Endothelial cell of umbilical vein (primary cell): ENCODE measurements at regions not wholly inside any gene's neighbourhood (a gene's known extent, or its start where the extent isn't known, plus 50 kb on each side); places are given as distances from the start of the nearest gene placed in this dataset.

ENCODE experiments used
- BruUV-seq: library from RNA; stranded (reverse); fragments of 400-500 nt; replicated peaks from 2 replicates; lab custom pipeline; 2021; lab: Mats Ljungman, UMichigan
- CTCF ChIA-PET: fragments of 300-600, 350-600 bp; sonication (Branson Sonifier 250); formaldehyde crosslinking; loops from one replicate; lab custom pipeline; 2021; ENCODE audit warnings: antibody characterized with exemption, inconsistent platforms; lab: Charles Lee
- POLR2A ChIA-PET: fragments of 300-600, 350-600 bp; sonication (Branson Sonifier 250); formaldehyde crosslinking; loops from one replicate; lab custom pipeline; 2021; ENCODE audit warnings: antibody characterized with exemption, inconsistent platforms; lab: Charles Lee
- DNase-seq: peaks from one replicate; pipeline ENCODE4 v3.0.0-alpha.2; 2011; ENCODE audit warnings: low read depth, low spot score
- FAIRE-seq: peaks from 2 replicates; lab custom pipeline; 2011; peaks lifted over from hg19 to GRCh38; lab: Jason Lieb, UNC
- H2AFZ ChIP-seq: 2 replicates; pipeline ENCODE4 v1.6.0; 2012; ENCODE audit warnings: low read depth, low read length, control low read depth, inconsistent platforms
- H3K27ac ChIP-seq: 2 replicates; pipeline ENCODE4 v1.5.1; 2011; ENCODE audit warnings: low read depth, mild to moderate bottlenecking, control low read depth, low read length, moderate library complexity; ENCODE audit not compliant: insufficient read depth
- H3K27me3 ChIP-seq, 2 experiments: 2 replicates each; pipeline versions ENCODE4 v1.6.0 to v1.6.1; 2011; ENCODE audit warnings: low read length in 2 of 2, mixed read lengths in 1 of 2; ENCODE audit not compliant: control insufficient read depth in 2 of 2, insufficient read depth in 2 of 2
- H3K36me3 ChIP-seq, 2 experiments: 2 replicates in 1 of 2; 3 replicates in 1 of 2; pipeline ENCODE4 v1.5.1; 2011; ENCODE audit warnings: low read length in 2 of 2, mild to moderate bottlenecking in 1 of 2, moderate library complexity in 1 of 2; ENCODE audit not compliant: control insufficient read depth in 2 of 2, insufficient read depth in 2 of 2; ENCODE audit errors: extremely low read depth in 1 of 2
- H3K4me1 ChIP-seq: 3 replicates; pipeline ENCODE4 v1.5.1; 2011; ENCODE audit warnings: mild to moderate bottlenecking, low read length; ENCODE audit not compliant: control insufficient read depth, insufficient read depth; ENCODE audit errors: extremely low read depth
- H3K4me2 ChIP-seq: 2 replicates; pipeline ENCODE4 v1.6.1; 2011; ENCODE audit warnings: low read length, control low read depth, mixed read lengths; ENCODE audit not compliant: insufficient read depth
- H3K4me3 ChIP-seq, 3 experiments: fragments of 200-600 bp in 1 of 3; sonication (generic), shearing (Covaris generic) in 1 of 3; replicated peaks in 1 of 3; 2 replicates each; pipeline ENCODE4 v1.5.1; 2011 to 2016; ENCODE audit warnings: control low read depth in 3 of 3, low read length in 3 of 3, mild to moderate bottlenecking in 2 of 3, inconsistent platforms in 1 of 3, low read depth in 1 of 3, moderate library complexity in 1 of 3; ENCODE audit not compliant: insufficient read depth in 1 of 3
- H3K79me2 ChIP-seq: 2 replicates; pipeline ENCODE4 v1.6.0; 2012; ENCODE audit warnings: low read length, inconsistent platforms; ENCODE audit not compliant: control insufficient read depth, insufficient read depth
- H3K9ac ChIP-seq: replicated peaks from 2 replicates; pipeline ENCODE3; 2011; ENCODE audit warnings: low read length, control low read depth; ENCODE audit not compliant: insufficient read depth; ENCODE audit errors: extremely low read depth
- H3K9me1 ChIP-seq: replicated peaks from 3 replicates; pipeline ENCODE4 v1.6.0; 2011; ENCODE audit warnings: mild to moderate bottlenecking, low read length; ENCODE audit not compliant: control insufficient read depth, insufficient read depth; ENCODE audit errors: extremely low read depth
- H3K9me3 ChIP-seq: replicated peaks from 2 replicates; pipeline ENCODE4 v1.5.1; 2012; ENCODE audit warnings: low read length, inconsistent platforms; ENCODE audit not compliant: control insufficient read depth, insufficient read depth
- H4K20me1 ChIP-seq: replicated peaks from 2 replicates; pipeline ENCODE3; 2011; ENCODE audit warnings: mild to moderate bottlenecking, low read length; ENCODE audit not compliant: control insufficient read depth, insufficient read depth; ENCODE audit errors: extremely low read depth
- CTCF ChIP-seq, 2 donors: IDR thresholded peaks; 1 replicate in 1 of 2; 2 replicates in 1 of 2; pipeline ENCODE4 v1.5.1; 2011; ENCODE audit warnings: low read length in 2 of 2, mild to moderate bottlenecking in 2 of 2, moderate library complexity in 2 of 2, control low read depth in 1 of 2, inconsistent platforms in 1 of 2, low read depth in 1 of 2; ENCODE audit not compliant: insufficient read depth in 1 of 2; ENCODE audit errors: extremely low read depth in 1 of 2
- EZH2 ChIP-seq: IDR thresholded peaks from 2 replicates; pipeline ENCODE4 v1.6.1; 2012; ENCODE audit warnings: borderline replicate concordance, low read depth, mild to moderate bottlenecking, moderate library complexity, low read length, inconsistent platforms; ENCODE audit not compliant: severe bottlenecking
- FOS ChIP-seq: IDR thresholded peaks from 2 replicates; pipeline ENCODE4 v1.6.1; 2011; ENCODE audit warnings: mild to moderate bottlenecking, low read length, moderate library complexity, borderline replicate concordance; ENCODE audit not compliant: insufficient read depth
- GATA2 ChIP-seq: IDR thresholded peaks from 2 replicates; pipeline ENCODE4 v1.7.0; 2011; ENCODE audit warnings: low read depth, mild to moderate bottlenecking, moderate library complexity, mixed read lengths, low read length; ENCODE audit not compliant: insufficient read length, insufficient read depth
- JUN ChIP-seq: IDR thresholded peaks from 2 replicates; pipeline ENCODE4 v1.6.1; 2011; ENCODE audit warnings: borderline replicate concordance, low read depth; ENCODE audit not compliant: insufficient read length, insufficient read depth
- MAX ChIP-seq: IDR thresholded peaks from 2 replicates; pipeline ENCODE4 v1.6.1; 2011; ENCODE audit not compliant: insufficient read depth, insufficient read length
- MYC ChIP-seq: IDR thresholded peaks from one replicate; pipeline ENCODE4 v1.6.1; 2011; ENCODE audit warnings: mild to moderate bottlenecking, low read depth, low read length
- POLR2A ChIP-seq: IDR thresholded peaks from 2 replicates; pipeline ENCODE4 v1.6.1; 2012; ENCODE audit warnings: low read depth, mild to moderate bottlenecking, control low read depth, low read length
- POLR2AphosphoS5 ChIP-seq: IDR thresholded peaks from 2 replicates; pipeline ENCODE4 v1.6.1; 2012; ENCODE audit warnings: low read depth, mild to moderate bottlenecking, control low read depth, low read length, moderate library complexity; ENCODE audit not compliant: insufficient read depth
- dilution Hi-C: fragments of 300-500 bp; cut with MboI; formaldehyde crosslinking; loops from one replicate; pipeline ENCODE4 v1.15.0; 2019; ENCODE audit warnings: low sequenced_read_pairs; ENCODE audit not compliant: extremely low pct_ligation_motif_present
- intact Hi-C: fragments of 100-400 bp; cut with micrococcal nuclease; formaldehyde crosslinking; loops from one replicate; pipeline ENCODE4 v1.10.0; 2022

GRCh38 chr10:2944788-2945187 lies 122.6 kb upstream of the PFKP start:
- Histone ChIP-seq H3K36me3 (no peaks in the 10 kb centered on the region), H3K9ac (no peak overlapping the region), H3K79me2 (no peaks in the 10 kb centered on the region), H4K20me1 (no peaks in the 10 kb centered on the region), H2AFZ (no peak overlapping the region), H3K9me3 (no peaks in the 10 kb centered on the region), H3K27ac (no peak overlapping the region), H3K9me1 (no peaks in the 10 kb centered on the region), H3K27me3 (peaks cover 3 to 6% of the 10 kb centered on the region in 2 experiments), H3K4me1 (no peaks in the 10 kb centered on the region), H3K4me3 (no peak overlapping the region), H3K4me2 (no peak overlapping the region)
- DNase-seq (no peak), FAIRE-seq (no peak)
- ChIA-PET POLR2A (no interaction called here), CTCF (no interaction called here)
- intact Hi-C loops = no loop called here
- TF ChIP-seq MAX (no peak), GATA2 (no peak), EZH2 (no peak), POLR2A (no peak), POLR2AphosphoS5 (no peak), JUN (no peak), MYC (no peak), FOS (no peak)
- dilution Hi-C loops = no loop called here
- BruUV-seq = no TSS peak

GRCh38 chr10:2943932-2944614 lies 123.3 kb upstream of the PFKP start:
- dilution Hi-C loops (no loop called here), intact Hi-C loops (no loop called here)
- Histone ChIP-seq H3K36me3 (no peaks in the 10 kb centered on the region), H3K79me2 (no peaks in the 10 kb centered on the region), H2AFZ (no peak overlapping the region), H3K9me3 (no peaks in the 10 kb centered on the region), H3K9ac (no peak overlapping the region), H4K20me1 (no peaks in the 10 kb centered on the region), H3K27ac (no peak overlapping the region), H3K9me1 (no peaks in the 10 kb centered on the region), H3K4me2 (no peak overlapping the region), H3K27me3 (peaks cover 7 to 11% of the 10 kb centered on the region in 2 experiments), H3K4me1 (no peaks in the 10 kb centered on the region), H3K4me3 (no peak overlapping the region)
- FAIRE-seq = no peak
- ChIA-PET CTCF (no interaction called here), POLR2A (no interaction called here)
- BruUV-seq = no TSS peak
- DNase-seq = no peak
- no peak for TF ChIP-seq JUN
- no peak for TF ChIP-seq GATA2
- TF ChIP-seq POLR2A = no peak
- no peak for TF ChIP-seq EZH2
- no peak for TF ChIP-seq MAX
- TF ChIP-seq POLR2AphosphoS5 = no peak
- no peak for TF ChIP-seq MYC
- no peak for TF ChIP-seq CTCF (IDR thresholded peaks at IDR 0.05; ENCODE audit: extremely low read depth in 1 of 2, insufficient read depth in 1 of 2, low read depth in 1 of 2, low read length in 2 of 2)
- no peak for TF ChIP-seq FOS
